GM12891 (cell line): ENCODE measurements at regions not wholly inside any gene's neighbourhood (a gene's known extent, or its start where the extent isn't known, plus 50 kb on each side); places are given as distances from the start of the nearest gene placed in this dataset.

Source experiments
- POLR2A ChIP-seq: IDR thresholded peaks from 2 replicates; pipeline ENCODE4 v1.6.1; 2011; ENCODE audit warnings: low read depth, low read length, control low read depth
- TAF1 ChIP-seq: IDR thresholded peaks from 2 replicates; pipeline ENCODE4 v1.6.1; 2011; ENCODE audit warnings: low read depth, low read length, control low read depth

GRCh38 chr12:92404921-92405320 is 259.3 kb upstream of the BTG1 start:
- TF ChIP-seq POLR2A (no peak), TAF1 (no peak)
